Cardiac muscle cell (in vitro differentiated cells and primary cell): ENCODE measurements at regions not wholly inside any gene's neighbourhood (a gene's known extent, or its start where the extent isn't known, plus 50 kb on each side); places are given as distances from the start of the nearest gene placed in this dataset.
A peak's percentile ranks its signal among the peaks of the same experiment; 100 is the strongest.

Experiments
- DNase-seq, 2 donors: peaks; one replicate each; pipeline versions ENCODE4 v3.0.0 to v3.0.0-alpha.2; 2010 to 2017; ENCODE audit warnings: low read depth in 1 of 2, low spot score in 1 of 2
- H3K27ac ChIP-seq: fragments of 200-600 bp; sonication (generic); 2 replicates; pipeline ENCODE4 v1.5.1; 2016
- H3K27me3 ChIP-seq: fragments of 200-600 bp; sonication (generic); 2 replicates; pipeline ENCODE4 v1.6.0; 2016; ENCODE audit warnings: control low read depth
- H3K36me3 ChIP-seq: fragments of 200-600 bp; sonication (generic); 2 replicates; pipeline ENCODE4 v1.5.1; 2016; ENCODE audit warnings: control low read depth
- H3K4me1 ChIP-seq: fragments of 200-600 bp; sonication (generic); 2 replicates; pipeline ENCODE4 v1.8.1; 2017; ENCODE audit warnings: low read depth, mild to moderate bottlenecking, mixed run types
- H3K4me3 ChIP-seq: fragments of 200-600 bp; sonication (generic); 2 replicates; pipeline ENCODE4 v1.5.1; 2016; ENCODE audit warnings: mild to moderate bottlenecking
- H3K9me3 ChIP-seq: fragments of 200-600 bp; sonication (generic); 2 replicates; pipeline ENCODE4 v1.5.1; 2017; ENCODE audit warnings: low read depth, mild to moderate bottlenecking, control low read depth
- TF ChIP-seq, protein P1 (sequence below): IDR thresholded peaks from 2 replicates; pipeline ENCODE4 v1.5.1; 2012; ENCODE audit warnings: low read depth, mild to moderate bottlenecking, low read length

DNA sequence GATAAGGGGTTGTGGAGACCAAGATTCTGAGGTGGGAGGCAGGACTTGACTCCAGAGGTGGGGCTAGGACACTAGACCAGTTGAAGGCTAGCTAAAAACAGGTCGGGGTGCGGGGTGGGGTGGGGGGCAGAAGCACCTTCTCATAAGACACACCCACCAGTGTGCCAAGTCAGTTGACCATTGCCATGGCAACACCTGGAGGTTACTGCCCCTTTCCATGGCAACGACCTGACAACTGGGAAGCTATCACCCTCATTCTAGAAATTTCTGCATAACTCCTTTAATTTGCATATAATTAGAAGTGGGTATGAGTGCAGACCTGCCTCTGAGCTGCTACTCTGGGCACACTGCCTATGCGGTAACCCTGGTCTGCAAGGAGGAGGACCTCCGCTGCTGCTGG lies 53.9 kb upstream of the ALOX12 start:
- H3K4me3 ChIP-seq, result no peak overlapping the region
- peaks cover 31% of the 10 kb centered on the region for H3K4me1 ChIP-seq
- H3K27ac ChIP-seq, result peak overlapping the region; percentile 83
- H3K27me3 ChIP-seq, result no peaks in the 10 kb centered on the region
- TF ChIP-seq, protein P1, sequence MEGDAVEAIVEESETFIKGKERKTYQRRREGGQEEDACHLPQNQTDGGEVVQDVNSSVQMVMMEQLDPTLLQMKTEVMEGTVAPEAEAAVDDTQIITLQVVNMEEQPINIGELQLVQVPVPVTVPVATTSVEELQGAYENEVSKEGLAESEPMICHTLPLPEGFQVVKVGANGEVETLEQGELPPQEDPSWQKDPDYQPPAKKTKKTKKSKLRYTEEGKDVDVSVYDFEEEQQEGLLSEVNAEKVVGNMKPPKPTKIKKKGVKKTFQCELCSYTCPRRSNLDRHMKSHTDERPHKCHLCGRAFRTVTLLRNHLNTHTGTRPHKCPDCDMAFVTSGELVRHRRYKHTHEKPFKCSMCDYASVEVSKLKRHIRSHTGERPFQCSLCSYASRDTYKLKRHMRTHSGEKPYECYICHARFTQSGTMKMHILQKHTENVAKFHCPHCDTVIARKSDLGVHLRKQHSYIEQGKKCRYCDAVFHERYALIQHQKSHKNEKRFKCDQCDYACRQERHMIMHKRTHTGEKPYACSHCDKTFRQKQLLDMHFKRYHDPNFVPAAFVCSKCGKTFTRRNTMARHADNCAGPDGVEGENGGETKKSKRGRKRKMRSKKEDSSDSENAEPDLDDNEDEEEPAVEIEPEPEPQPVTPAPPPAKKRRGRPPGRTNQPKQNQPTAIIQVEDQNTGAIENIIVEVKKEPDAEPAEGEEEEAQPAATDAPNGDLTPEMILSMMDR, result no peak
- DNase-seq, result no peak
- no peaks in the 10 kb centered on the region for H3K9me3 ChIP-seq
- H3K36me3 ChIP-seq, result no peaks in the 10 kb centered on the region

DNA sequence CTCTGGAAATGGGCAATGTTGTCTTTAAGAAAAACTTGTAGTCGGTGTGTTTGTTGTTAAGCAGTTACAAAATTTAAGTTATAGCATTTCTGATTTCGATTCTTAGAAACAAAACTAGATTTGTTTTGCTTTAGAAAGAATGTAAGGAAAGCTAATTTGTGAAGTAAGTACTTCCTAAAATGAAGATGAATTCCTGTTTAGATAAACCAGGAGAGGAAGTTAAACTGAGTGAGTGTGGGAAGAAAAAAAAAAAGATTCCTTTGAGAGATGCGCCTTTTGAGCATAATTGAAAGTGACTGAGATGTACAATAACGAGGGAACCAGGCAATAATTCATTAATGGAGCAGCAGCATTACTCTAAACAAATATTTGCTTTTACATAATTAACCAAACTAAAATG lies 52.4 kb upstream of the ALOX12 start:
- Histone ChIP-seq H3K9me3 (no peaks in the 10 kb centered on the region), H3K36me3 (no peaks in the 10 kb centered on the region), H3K4me3 (no peak overlapping the region), H3K27ac (no peak overlapping the region), H3K4me1 (peaks cover 27% of the 10 kb centered on the region), H3K27me3 (no peaks in the 10 kb centered on the region)
- TF ChIP-seq, protein P1, result no peak
- DNase-seq, result no peak
